GM12891 (cell line): ENCODE measurements at regions not wholly inside any gene's neighbourhood (a gene's known extent, or its start where the extent isn't known, plus 50 kb on each side); places are given as distances from the start of the nearest gene placed in this dataset.

ENCODE experiments used
- PAX5 ChIP-seq: IDR thresholded peaks from 2 replicates; pipeline ENCODE4 v1.6.1; 2011; ENCODE audit warnings: low read length, moderate library complexity, mild to moderate bottlenecking; ENCODE audit not compliant: insufficient read depth, severe bottlenecking
- POLR2A ChIP-seq: IDR thresholded peaks from 2 replicates; pipeline ENCODE4 v1.6.1; 2011; ENCODE audit warnings: low read depth, low read length, control low read depth
- POLR2AphosphoS5 ChIP-seq: IDR thresholded peaks from 2 replicates; pipeline ENCODE4 v1.6.1; 2011; ENCODE audit warnings: low read depth, low read length, control low read depth
- POU2F2 ChIP-seq: IDR thresholded peaks from 2 replicates; pipeline ENCODE4 v1.6.1; 2011; ENCODE audit warnings: low read depth, mild to moderate bottlenecking, control low read depth, low read length, moderate library complexity
- TAF1 ChIP-seq: IDR thresholded peaks from 2 replicates; pipeline ENCODE4 v1.6.1; 2011; ENCODE audit warnings: low read depth, low read length, control low read depth

DNA sequence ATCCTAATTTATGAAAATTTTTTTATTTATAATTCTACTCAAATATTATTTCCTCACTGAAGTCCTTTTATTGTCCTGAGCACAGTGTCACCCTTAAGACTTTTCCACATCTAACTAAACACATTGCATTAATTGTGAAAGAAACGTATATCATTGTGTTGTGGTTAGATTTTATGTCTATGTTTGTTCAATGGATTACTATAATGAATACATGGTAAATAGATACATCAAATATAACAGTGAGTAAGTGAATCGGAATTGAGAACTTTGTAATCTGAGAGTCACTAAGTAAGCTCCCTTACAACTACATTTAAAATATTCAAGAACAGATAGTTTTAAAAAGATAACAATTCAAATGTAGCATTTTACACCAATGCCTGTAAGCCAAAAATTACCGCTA is 417.6 kb upstream of the PCDH20 start:
- TF ChIP-seq PAX5 (no peak), POLR2AphosphoS5 (no peak), POLR2A (no peak), TAF1 (no peak), POU2F2 (no peak)
